Prostate gland (tissue), 2 donors: ENCODE measurements at regions not wholly inside any gene's neighbourhood (a gene's known extent, or its start where the extent isn't known, plus 50 kb on each side); places are given as distances from the start of the nearest gene placed in this dataset.

Experiments used
- DNase-seq: peaks from one replicate; pipeline ENCODE4 v3.0.0-alpha.2; 2019; ENCODE audit warnings: low spot score
- H3K27ac ChIP-seq, 2 donors: fragments of 200-600 bp; sonication (generic); 2 replicates each; pipeline ENCODE4 v1.5.1; 2017 to 2019
- H3K27me3 ChIP-seq: fragments of 200-600 bp; sonication (generic); replicated peaks from 2 replicates; pipeline ENCODE4 v1.5.1; 2019; ENCODE audit not compliant: insufficient read depth
- H3K36me3 ChIP-seq, 2 donors: fragments of 200-600 bp; sonication (generic); 1 replicate in 1 of 2; 2 replicates in 1 of 2; pipeline versions ENCODE4 v1.5.1 to v1.8.1; 2017 to 2019
- H3K4me1 ChIP-seq: fragments of 200-600 bp; sonication (generic); replicated peaks from 2 replicates; pipeline ENCODE4 v1.5.1; 2019
- H3K4me3 ChIP-seq, 2 donors: fragments of 200-600 bp; sonication (generic); 2 replicates each; pipeline ENCODE4 v1.5.1; 2017 to 2019
- H3K9me3 ChIP-seq: fragments of 200-600 bp; sonication (generic); 2 replicates; pipeline ENCODE4 v1.5.1; 2017
- POLR2A ChIP-seq: fragments of 450-650 bp; IDR thresholded peaks from one replicate; pipeline ENCODE4 v1.6.1; 2016; ENCODE audit warnings: antibody characterized with exemption, mild to moderate bottlenecking
- POLR2AphosphoS5 ChIP-seq: sonication (generic); formaldehyde crosslinking; IDR thresholded peaks from one replicate; pipeline ENCODE4 v1.6.1; 2017; ENCODE audit warnings: antibody characterized with exemption
- WGBS: methylation state at CpG from one replicate; pipeline ENCODE4 v1.1.5; 2018; 5-methylcytosine and 5-hydroxymethylcytosine counted together
- intact Hi-C: fragments of 100-400 bp; cut with DNase I; formaldehyde crosslinking; loops from one replicate; pipeline ENCODE4 v1.14.2; 2022
- TF ChIP-seq, protein P1 (sequence below), 4 experiments: fragments of 200-600 bp in 2 of 4; fragments of 450-650 bp in 2 of 4; sonication (generic) in 2 of 4; IDR thresholded peaks; 1 replicate in 3 of 4; 2 replicates in 1 of 4; pipeline ENCODE4 v1.5.1; 2016 to 2019; ENCODE audit warnings: antibody characterized with exemption in 4 of 4, mild to moderate bottlenecking in 2 of 4, moderate library complexity in 2 of 4

DNA sequence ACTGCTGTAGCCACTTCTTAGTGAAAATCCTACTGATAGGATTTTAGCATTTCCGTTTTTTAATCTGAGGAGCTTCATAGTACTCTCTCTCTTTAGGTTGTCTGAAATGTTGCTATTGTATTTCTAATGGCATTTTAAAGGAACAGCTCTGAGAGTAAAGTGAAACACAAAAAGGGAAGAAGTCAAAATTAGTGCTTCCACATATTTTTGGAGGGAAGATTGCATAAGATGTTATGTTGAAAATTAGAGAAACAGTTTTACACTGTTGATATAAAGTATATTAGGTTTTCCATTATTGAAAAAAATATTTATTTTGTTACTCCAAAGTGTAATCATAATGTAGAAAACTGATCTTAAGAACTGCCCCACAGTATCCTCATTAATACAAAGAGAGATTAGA is 525.1 kb downstream of the TAF11L14 start:
- H3K27ac ChIP-seq = no peak overlapping the region
- no peak overlapping the region for H3K4me3 ChIP-seq
- no peaks in the 10 kb centered on the region for H3K9me3 ChIP-seq
- DNase-seq = no peak
- TF ChIP-seq, protein P1, sequence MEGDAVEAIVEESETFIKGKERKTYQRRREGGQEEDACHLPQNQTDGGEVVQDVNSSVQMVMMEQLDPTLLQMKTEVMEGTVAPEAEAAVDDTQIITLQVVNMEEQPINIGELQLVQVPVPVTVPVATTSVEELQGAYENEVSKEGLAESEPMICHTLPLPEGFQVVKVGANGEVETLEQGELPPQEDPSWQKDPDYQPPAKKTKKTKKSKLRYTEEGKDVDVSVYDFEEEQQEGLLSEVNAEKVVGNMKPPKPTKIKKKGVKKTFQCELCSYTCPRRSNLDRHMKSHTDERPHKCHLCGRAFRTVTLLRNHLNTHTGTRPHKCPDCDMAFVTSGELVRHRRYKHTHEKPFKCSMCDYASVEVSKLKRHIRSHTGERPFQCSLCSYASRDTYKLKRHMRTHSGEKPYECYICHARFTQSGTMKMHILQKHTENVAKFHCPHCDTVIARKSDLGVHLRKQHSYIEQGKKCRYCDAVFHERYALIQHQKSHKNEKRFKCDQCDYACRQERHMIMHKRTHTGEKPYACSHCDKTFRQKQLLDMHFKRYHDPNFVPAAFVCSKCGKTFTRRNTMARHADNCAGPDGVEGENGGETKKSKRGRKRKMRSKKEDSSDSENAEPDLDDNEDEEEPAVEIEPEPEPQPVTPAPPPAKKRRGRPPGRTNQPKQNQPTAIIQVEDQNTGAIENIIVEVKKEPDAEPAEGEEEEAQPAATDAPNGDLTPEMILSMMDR (IDR thresholded peaks at IDR 0.05) = no peak
- TF ChIP-seq POLR2AphosphoS5 (no peak), POLR2A (no peak)
- H3K27me3 ChIP-seq = no peaks in the 10 kb centered on the region
- WGBS = 80% methylated on average over 1 of the region's 1 CpG
- H3K36me3 ChIP-seq = no peaks in the 10 kb centered on the region
- intact Hi-C loops = no loop called here
- H3K4me1 ChIP-seq = no peaks in the 10 kb centered on the region

DNA sequence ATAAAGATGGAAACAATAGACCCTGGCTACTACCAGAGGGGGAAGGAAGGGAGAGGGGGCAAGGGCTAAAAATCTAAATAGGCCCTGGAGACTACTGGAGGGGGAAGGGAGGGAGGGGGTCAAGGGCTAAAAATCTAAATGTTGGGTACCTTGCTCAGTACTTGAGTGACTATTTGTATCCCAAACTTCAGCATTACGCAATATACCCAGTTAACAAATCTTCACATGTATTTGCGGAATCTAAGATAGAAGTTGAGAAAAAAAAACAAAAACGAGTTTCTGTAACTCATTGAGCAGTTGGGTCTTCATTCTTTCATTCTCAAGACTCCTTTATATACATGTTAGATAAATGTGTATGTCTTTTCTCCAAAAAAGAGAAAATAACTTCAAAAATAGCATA is 537.4 kb downstream of the TAF11L14 start:
- no peak for DNase-seq
- Histone ChIP-seq H3K27ac (no peak overlapping the region), H3K36me3 (no peaks in the 10 kb centered on the region), H3K4me1 (no peaks in the 10 kb centered on the region), H3K9me3 (no peaks in the 10 kb centered on the region), H3K4me3 (no peak overlapping the region), H3K27me3 (no peaks in the 10 kb centered on the region)
- no peak for TF ChIP-seq POLR2A
- intact Hi-C loops = no loop called here
- 76% methylated on average over 3 of the region's 3 CpGs for WGBS

DNA sequence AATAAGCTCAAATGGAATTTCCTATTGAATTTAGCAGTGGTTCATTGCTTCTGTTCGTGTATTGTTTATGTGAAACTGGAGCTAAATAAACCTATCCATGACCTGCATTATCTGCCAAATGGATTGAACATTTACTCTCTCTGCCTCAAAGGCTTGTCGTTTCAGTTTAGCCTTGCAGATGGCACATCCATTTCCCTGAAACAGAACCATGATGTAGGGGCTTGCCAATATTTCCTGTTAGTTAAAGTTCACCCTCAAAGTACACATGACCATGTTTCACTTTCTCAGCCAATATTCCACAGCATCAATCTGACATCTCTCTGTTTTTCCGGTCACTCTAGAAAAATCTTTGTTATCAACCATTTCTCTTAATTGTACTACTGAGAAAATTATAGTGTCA is 545.3 kb downstream of the TAF11L14 start:
- no peaks in the 10 kb centered on the region for H3K36me3 ChIP-seq
- no peaks in the 10 kb centered on the region for H3K4me1 ChIP-seq
- no peaks in the 10 kb centered on the region for H3K27me3 ChIP-seq
- TF ChIP-seq POLR2AphosphoS5 (no peak), POLR2A (no peak)
- TF ChIP-seq, protein P1 (IDR thresholded peaks at IDR 0.05) = no peak
- no peak overlapping the region for H3K27ac ChIP-seq
- no peak for DNase-seq
- H3K4me3 ChIP-seq = no peak overlapping the region
- 70% methylated on average over 3 of the region's 3 CpGs for WGBS
- H3K9me3 ChIP-seq = no peaks in the 10 kb centered on the region
- intact Hi-C loops = no loop called here

DNA sequence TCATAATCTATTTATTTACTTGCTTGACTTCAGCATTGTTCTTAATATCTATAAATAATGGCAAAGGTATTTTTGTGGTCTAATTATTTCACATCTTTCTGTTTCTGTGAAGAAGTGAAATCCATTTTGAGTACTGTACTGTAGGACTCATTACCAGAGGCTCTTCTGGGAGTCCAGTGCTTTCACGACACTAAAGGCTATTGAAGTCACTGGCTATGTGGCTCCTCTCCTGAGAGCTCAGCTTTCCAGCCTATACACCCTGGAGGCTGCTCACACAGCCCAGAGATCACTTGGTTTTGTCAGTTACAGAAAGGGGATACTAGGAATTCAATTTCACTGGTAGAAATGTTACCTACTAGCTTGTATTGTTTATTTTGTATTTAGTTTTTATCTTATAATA is 547.3 kb downstream of the TAF11L14 start:
- no peak for TF ChIP-seq POLR2AphosphoS5
- no peaks in the 10 kb centered on the region for H3K27me3 ChIP-seq
- 40% methylated on average over 1 of the region's 1 CpG for WGBS
- DNase-seq = no peak
- H3K9me3 ChIP-seq = no peaks in the 10 kb centered on the region
- H3K4me3 ChIP-seq = no peak overlapping the region
- no peak overlapping the region for H3K27ac ChIP-seq
- no peaks in the 10 kb centered on the region for H3K4me1 ChIP-seq
- intact Hi-C loops = no loop called here
- no peaks in the 10 kb centered on the region for H3K36me3 ChIP-seq

DNA sequence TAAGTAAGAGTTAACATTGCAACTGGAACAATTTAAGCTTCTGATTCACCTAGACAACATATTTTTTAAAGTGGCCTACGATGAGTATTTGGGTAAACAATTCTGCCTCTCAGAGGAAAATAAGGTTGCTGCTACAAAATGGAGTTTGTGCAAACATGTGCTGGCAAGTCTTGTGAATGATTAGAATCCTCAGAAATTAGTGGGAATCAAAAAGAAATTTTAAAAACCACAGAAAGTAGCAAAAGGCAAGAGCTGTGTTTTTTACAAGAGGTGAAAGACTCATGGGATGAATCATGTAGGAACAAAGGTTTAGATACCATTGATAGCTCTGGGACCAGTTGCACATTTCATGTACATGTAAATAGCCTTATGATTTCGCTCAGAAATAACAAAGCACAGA is 561.6 kb downstream of the TAF11L14 start:
- Histone ChIP-seq H3K9me3 (no peaks in the 10 kb centered on the region), H3K27ac (no peak overlapping the region), H3K36me3 (no peaks in the 10 kb centered on the region), H3K27me3 (no peaks in the 10 kb centered on the region), H3K4me1 (no peaks in the 10 kb centered on the region), H3K4me3 (no peak overlapping the region)
- intact Hi-C loops = no loop called here
- no peak for TF ChIP-seq POLR2AphosphoS5
- no peak for TF ChIP-seq POLR2A
- TF ChIP-seq, protein P1 (IDR thresholded peaks at IDR 0.05) = no peak
- WGBS = 49% methylated on average over 2 of the region's 2 CpGs
- DNase-seq = no peak

DNA sequence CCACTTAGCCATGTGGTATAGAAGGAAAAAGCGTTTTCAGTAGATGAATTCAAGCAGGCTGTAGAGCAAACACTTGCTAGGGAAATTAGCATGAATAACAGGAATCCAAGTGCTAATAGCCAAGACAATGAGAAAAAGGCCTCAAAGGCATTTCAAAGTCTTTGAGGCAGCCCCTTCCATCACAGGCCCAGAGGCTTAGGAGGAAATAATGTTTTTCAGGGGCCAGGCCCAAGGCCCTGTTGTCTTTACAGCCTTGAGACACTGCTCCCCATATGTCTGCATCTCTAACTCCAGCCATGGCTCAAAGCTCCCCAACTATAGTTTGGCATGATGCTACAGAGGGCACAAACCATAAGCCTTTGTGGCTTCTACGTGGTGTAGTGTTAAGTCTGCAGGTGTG is 563.5 kb downstream of the TAF11L14 start:
- no peak overlapping the region for H3K4me3 ChIP-seq
- H3K27me3 ChIP-seq = no peaks in the 10 kb centered on the region
- intact Hi-C loops = no loop called here
- H3K4me1 ChIP-seq = no peaks in the 10 kb centered on the region
- no peak overlapping the region for H3K27ac ChIP-seq
- TF ChIP-seq, protein P1 (IDR thresholded peaks at IDR 0.05) = no peak
- no peak for TF ChIP-seq POLR2AphosphoS5
- TF ChIP-seq POLR2A = no peak
- 82% methylated on average over 2 of the region's 2 CpGs for WGBS
- no peaks in the 10 kb centered on the region for H3K9me3 ChIP-seq
- DNase-seq = no peak
- H3K36me3 ChIP-seq = no peaks in the 10 kb centered on the region
